HG03103 (cell line): ENCODE measurements at regions not wholly inside any gene's neighbourhood (a gene's known extent, or its start where the extent isn't known, plus 50 kb on each side); places are given as distances from the start of the nearest gene placed in this dataset.
"Not testable (repeated sequence)": the region's sequence is repeated elsewhere in the genome, so short reads cannot be mapped to it uniquely, and the experiment has no call there.

Experiments used
- ATAC-seq: cut with Tn5 transposase; IDR thresholded peaks from one replicate; pipeline ENCODE4 v1.9.1; 2021; ENCODE audit warnings: low read depth; ENCODE audit not compliant: unreplicated experiment

DNA sequence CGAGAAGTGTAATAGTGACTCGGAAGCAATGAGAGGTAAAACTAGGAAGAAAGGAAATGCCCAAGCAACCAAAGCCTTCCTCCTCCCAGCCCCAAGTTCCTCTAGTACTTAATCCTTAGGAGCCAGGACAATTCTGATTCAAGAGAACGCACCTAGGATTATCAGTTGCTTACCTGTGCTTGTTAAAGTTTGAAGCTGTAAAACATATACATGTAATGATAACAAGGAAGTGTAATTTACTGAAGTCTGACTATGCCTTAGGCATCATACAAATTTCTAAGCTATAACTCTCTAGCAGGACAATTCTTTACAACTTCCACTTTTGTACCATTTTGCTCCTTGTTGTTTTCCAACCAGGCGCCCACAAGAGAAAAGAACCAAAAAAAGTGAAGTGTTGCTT lies 92.8 kb upstream of the OSBPL8 start:
- ATAC-seq = no peak

DNA sequence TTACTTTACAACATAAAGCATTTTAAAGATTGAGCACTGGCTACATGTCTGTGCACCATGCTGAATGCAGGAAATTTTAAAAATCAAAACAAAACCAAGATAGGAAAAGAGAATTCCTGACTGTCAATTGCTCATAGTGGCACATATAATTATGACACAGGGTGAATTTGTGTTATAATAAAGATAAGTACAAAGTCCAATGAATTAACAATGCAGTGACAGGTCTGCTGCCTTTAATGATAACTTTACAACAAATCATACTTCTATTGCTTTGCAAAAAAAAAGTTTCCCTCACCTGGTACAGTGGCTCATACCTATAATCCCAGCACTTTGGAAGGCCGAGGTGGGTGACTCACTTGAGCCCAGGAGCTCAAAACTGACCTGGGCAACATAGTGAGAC lies 93.8 kb upstream of the OSBPL8 start:
- ATAC-seq = no peak

DNA sequence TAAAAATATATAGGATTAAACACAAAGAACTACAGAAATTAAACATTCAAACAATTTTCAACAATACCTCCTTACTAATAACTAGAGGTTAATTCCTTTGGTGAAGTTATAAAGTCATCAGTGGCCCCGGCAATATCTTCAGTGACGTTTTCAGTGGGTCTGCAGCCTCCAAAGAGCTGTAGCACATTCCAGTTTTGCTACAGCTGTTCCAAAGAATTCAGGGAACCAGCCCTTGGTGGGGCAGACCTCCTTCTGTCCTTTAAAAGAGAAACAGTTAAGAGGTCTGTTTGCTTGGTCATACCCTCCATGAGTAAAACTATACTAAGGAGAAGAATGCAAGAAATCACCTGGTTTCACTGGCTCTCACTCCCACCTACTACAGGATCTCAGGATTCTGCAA lies 99.2 kb upstream of the ZDHHC17 start:
- ATAC-seq = no peak

DNA sequence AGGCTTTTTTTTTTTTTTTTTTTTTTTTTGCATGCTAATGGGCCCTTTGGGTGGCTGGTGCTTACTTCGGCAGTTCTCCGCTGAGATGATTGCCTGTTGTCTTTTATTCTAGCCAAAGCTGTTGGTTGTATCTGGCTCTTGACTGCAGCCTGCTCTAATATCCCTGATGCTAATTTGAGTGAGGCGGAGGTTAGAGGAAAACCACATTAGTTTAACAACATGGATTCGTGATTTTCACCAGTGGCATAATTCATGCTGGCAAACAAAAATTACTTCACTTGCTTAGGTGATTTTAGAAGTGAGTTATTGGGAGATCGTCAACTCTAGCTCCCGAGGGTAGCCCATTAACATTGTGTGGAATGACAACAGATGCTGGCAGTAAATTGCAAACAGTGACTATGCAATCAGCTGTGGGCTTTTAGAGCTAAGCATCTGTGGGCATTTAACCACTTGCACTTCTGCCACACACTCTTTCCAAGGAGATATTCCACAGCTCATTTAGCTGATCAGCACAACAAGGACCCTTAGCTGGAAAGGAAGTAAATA lies 97.6 kb upstream of the ZDHHC17 start:
- no peak for ATAC-seq

DNA sequence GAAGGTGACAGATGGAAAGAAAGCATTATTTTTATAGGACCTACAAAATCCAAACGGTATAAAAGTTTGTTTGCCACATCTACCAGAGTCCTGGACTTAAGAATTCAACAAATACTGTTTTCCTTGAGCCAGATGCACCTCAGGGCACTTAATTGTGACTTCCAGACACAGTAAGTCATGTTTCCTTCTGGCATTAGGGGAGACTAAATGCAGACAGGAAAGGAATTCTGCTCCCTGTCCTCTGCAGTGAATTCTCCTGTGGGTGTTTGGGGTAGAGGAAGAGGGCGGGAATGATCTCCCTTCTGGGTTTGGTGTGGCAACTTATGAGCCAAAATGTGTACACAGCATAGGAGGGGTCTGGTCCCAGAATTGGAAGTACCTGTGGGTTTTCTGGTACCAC lies 93.9 kb upstream of the ZDHHC17 start:
- no peak for ATAC-seq

DNA sequence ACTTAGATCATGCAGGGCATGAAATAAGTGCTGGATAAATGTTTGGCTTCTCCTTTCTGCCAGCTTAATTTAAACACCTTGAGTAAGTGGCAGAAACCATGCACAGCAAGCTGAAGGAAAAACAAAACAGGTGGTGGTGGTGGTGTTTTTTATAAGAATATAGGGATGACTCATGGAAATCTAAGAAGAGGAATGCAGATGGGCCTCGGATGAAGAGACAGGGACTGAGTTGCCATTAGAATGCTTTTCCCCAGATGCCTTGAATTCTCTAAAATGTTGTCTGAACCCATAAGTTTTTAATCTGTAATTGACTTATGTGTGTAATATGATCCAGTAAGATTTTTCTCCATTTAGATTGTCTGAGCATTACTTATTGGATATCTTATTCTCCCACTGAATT lies 93.1 kb upstream of the ZDHHC17 start:
- ATAC-seq = no peak

DNA sequence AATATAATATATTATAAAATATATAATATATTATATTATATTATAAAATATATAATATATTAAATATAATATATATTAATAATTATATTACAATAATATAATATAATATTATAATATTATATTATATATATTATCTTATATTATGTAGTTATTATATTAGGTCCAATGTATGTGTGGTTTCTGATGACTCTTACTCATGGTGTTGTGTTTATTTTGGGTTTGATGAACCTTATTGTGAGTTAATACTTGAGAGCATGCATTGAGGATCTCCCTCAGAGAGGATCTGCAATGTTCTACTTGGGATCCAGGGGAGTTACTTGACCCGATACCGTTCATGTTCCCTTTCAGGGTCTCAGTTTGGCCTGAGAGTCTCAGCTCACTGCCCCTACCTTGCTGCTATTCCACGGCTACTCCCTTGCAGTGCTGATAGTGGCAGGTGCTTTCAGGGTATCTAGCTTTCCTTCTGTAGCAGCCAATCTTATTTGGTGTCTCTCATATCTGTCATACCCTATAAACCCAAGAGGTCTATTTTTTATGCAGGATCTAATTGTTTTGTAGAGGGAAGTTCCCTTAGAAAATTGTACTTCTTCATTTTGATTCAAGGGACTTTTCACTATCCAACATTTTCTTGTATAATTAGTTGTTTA lies 89.1 kb upstream of the ZDHHC17 start:
- ATAC-seq = no peak

DNA sequence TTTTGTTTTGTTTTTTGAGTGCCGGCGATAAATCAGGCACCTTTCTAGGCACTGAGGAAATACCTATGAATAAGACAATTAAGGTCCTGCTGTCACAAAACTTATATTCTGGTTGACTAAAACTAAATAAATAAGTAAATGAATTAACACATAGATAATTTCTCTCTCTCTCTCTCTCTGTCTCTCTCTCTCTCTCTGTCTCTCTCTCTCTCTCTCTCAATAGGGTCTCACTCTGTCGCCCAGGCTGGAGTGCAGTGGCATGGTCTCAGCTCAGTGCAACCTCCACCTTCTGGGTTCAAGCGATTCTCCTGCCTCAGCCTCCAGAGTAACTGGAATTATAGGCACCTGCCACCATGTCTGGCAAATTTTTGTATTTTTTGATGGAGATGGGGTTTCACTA lies 87.7 kb upstream of the ZDHHC17 start:
- ATAC-seq = not testable (repeated sequence)

DNA sequence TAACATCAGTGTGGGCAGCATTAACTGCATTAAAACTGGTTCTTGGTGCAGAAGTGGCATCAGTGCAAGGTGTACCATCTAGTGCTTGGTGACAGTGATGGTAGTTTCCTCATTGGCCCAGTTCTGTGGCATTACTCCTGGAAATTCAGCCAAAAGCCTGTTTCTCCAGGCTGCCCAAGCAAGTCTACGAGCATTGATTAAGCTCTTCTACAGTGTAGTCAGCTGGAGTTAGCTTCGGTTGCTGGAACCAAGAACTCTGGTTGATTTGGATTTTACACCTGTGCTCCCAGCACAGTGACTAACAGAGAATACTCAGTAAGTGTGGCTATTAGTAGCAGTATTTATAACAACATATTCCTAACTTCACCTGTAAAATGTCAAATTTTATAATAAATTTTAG lies 84.9 kb upstream of the ZDHHC17 start:
- no peak for ATAC-seq

DNA sequence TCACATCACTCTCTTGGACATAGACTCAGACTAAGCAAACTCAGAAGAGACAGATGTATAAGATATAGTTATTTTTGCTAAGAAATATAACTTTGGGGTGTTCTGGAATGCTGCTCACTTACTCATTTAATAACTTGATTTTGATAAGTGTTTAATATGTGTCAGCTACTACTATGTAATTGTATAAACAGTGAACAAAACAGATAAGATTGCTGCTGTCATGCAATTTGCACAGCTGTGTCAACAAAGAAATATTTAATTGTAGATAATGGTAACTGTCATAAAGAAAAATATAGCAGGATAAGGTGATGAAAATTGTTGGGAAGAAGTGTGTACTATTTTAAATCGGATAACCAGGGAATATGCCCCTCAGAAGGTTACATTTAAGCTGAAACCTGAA lies 84.1 kb upstream of the ZDHHC17 start:
- ATAC-seq = no peak

DNA sequence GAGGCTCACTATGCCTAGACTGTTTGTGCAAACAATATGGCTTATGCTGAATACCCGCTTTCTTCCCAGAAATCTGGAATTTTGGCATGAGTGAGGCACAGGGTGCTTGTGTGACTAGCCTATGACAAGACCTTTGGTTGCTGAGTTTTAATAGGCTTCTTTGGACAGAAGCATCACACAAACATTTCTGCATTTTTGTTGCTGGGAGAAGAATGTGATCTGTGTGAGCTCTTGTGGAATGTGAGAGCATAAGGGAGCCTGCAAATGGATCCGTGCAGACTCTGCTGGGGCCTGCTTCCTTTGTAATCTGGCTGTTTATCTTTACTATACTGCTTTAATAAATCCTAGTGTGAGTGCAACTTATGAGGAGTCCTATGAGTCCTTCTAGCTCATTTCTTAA lies 83.0 kb upstream of the ZDHHC17 start:
- no peak for ATAC-seq

DNA sequence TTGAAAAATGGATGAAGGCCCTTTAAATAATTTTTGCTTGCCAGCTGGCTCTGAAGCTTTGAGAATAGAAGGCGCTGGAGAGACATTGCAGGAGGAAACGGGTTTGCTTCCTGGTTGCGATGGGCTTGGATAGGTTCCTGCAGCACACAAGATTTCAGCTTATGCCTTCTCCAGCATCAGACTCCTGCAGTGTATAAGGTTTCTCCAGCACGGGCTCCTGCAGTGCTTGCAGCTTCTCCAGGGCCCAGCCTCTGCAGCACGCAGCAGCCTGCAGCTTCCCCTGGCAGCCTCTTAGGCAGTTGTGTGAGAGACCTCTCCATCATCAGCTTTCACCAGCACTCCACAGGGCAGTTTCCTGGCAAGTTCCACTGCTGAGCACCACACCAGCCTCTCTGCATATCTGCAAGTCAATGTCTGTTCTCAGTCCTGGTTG lies 78.7 kb upstream of the ZDHHC17 start:
- ATAC-seq = no peak

DNA sequence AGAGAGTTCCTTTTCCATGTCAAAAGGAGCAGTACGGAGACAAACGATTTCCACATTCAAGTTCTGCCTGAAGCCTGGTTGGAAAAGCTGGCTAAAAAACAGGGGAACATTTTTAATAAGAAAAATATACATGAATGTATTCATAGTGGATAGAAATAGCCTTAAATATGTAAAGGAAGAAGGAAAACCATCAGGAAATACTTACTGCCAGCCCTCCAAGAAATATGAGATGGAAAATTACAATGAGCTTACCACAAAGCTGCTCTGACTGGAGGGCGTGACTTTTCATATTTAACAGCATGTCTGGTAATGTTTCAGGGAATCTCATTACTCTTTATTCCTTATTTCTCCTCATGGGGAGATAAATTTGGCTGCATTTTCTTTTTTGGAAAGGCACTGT lies 75.9 kb upstream of the ZDHHC17 start:
- ATAC-seq = no peak

DNA sequence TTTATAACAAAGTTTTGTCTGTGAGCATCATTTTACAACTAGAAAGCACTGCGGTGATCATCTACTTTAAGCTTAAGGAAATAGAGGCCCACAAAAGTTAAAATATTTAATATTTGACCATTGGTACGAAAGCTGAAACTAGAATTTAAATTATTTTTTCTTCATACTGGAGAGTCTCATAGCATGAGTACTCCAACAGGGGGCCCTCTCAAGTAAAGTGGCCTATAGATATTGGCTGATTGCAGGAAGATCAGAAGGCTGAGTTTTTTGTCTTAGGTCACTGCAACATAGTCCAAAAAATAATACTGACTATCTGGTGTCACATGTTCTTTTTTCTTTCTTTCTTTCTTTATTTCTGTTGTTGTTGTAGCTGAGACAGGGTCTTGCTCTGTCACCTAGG lies 75.3 kb upstream of the ZDHHC17 start:
- ATAC-seq = peak; percentile 51

DNA sequence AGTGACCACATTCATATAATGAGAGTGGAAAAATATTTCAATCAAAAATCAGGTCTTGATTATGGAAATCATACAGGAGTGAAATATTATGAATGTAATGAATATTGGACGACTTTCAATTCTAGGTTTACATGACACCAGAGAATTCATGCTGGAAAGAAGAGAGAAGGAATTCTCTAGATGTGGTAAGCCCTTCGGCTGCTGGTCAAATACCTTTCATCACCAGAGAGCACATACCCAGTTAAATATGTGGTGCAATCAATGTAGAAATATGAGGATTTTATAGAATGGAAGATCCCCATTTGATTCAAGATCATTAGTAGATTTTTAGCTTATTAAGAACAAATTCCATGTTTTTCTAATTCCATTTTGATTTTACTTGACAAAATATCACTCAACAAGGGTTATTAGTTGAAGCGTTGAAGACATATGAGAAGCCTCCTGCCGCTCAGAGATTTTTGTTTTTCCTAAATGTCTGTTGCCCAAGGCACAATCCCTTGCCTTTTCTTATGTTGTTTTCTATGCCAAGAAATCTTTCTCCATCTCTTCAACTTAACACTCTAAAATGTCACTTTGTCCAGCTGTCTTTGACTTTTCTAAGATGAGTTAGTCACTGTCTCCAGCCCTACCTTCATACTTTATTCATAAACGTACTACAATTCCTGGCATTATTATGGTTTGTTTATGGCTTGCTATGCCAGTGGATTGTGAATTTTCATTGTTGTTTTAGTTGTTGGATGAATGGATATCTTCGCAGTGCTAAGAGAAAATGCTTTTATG lies 72.8 kb upstream of the ZDHHC17 start:
- no peak for ATAC-seq

DNA sequence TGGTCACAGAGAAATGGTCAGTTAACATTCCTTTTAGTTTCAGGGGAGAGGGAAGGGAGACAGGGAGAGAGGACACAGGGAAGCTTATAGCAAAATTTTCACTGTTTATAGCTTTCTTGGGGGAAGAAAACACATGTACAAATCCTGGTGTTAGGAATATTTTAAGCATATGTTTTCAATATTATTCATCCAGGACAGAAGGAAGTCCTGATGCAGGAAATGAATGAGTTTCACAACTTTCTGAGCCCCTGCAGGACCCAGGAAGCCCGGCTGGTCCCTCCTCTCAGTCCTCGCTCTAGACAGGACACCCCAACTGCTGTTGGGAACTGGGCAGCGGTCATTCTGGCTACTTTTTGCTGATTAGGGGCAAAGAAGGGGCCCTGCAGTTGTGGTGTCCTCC lies 71.1 kb upstream of the ZDHHC17 start:
- no peak for ATAC-seq

DNA sequence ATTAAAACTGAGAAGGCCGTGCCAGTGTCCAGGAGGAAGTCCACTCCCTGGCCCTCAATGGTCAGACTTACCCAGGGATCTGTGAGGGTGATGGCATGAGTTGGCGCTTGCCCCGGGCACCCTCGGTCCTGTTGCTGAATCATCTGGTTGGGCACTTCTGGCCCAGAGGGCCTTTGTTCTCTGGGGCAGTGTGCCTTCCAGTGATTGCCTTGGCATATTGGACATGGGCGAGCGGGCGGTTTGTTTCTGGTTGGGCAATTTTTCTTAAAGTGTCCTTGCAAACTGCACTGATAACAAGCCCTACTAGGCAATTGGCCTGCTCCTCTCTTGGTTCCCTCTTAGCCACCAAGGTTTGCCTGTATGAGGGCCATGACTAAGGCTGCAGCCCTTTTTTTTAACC lies 69.5 kb upstream of the ZDHHC17 start:
- ATAC-seq = no peak

DNA sequence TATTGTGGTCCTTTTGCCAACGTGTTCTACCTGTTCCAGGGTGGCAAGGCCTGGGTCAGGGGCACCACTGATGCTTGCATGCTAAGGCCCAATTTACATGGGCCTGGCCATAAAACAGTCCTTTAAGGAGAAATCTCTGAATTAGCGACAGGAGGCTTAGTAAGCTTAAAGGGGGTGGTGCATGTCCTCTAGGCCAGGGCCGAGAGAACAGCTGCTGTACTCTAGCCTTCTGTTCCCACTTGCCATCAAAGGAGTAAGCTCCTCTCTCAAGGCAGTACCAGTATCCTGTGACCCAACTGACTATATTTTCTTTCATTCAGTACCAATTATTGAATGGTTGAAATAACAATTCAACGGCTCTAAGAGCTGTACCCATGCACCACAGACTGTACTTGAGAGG lies 67.7 kb upstream of the ZDHHC17 start:
- no peak for ATAC-seq

DNA sequence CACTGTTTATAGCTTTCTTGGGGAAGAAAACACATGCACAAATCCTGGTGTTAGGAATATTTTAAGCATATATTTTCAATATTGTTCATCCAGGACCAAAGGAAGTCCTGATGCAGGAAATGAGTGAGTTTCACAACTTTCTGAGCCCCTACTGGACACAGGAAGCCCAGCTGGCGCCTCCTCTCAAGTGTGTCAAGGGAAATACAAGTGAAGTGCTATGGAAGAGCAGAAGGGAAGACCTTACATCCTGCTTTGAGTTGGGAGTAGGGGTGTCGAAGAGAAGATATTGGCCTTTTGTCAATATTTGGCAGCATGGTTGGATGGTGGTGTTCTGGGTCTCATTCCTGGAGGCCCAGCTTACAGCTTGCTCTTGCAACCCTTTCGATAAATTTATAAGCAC lies 66.1 kb upstream of the ZDHHC17 start:
- ATAC-seq = no peak

DNA sequence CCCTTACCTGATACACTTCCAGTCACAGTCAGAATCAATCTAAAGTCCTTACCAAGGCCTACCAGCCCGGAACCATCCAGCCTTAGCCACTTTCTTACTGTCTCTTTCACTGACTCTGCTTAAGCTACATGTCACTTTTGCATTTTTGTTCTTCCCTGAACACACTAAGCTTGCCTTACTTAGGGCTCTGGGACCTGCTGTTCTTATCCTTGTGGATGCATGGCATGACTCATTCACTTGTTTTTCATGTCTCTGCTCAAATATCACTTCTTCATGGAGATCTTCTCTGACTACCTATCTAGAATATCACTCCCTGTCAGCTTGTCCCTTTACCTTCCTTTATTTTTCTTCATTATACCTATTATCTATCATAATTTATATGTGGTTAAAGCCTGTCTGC lies 65.6 kb upstream of the ZDHHC17 start:
- no peak for ATAC-seq

DNA sequence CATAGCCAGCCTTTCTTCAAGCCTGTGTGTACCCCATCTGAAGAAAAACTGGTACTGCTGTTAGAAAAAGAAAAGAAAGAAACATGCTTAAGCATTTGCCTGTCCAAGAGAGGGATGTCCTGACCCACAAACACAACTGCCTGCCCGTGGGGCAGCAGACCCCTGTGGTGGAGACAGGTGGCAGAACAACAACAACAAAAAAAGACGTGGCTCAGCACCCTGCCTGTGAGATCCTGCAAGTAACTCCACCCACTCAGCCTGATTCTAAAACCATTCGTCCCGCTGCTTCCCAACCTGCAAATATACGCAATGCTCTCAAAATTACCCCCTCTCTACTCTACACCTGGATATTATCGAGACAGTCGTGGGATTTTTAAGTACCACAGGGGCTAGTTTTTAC lies 64.9 kb upstream of the ZDHHC17 start:
- no peak for ATAC-seq

DNA sequence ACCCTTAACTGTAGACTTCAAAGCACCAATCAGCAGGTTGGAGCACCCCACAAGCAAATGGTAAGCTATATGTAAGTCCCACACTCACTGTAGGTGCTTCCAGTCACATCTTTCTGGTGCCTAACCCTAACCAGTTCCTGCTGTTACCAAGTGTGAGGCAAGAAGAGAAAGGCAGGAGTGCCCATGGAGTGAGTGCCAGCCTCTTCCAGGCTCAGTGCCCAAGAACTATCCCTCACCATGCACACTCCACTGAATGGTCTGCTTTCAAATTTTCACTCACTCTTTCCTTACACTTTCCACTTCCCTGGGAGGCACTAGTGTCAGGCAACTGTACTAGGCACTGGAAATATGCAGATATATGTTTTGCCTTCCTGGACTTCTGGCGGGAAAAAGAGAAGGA lies 62.2 kb upstream of the ZDHHC17 start:
- no peak for ATAC-seq
